OCI-LY3 (cell line): ENCODE measurements at regions not wholly inside any gene's neighbourhood (a gene's known extent, or its start where the extent isn't known, plus 50 kb on each side); places are given as distances from the start of the nearest gene placed in this dataset.

Source experiments
- CTCF ChIP-seq: fragments of 200-600, 300-600 bp; sonication (generic); IDR thresholded peaks from 2 replicates; pipeline ENCODE4 v1.5.1; 2014; ENCODE audit warnings: antibody characterized with exemption, low read length, low read depth
- EZH2phosphoT487 ChIP-seq: fragments of 200-600 bp; shearing (Covaris generic); IDR thresholded peaks from 2 replicates; pipeline ENCODE4 v1.6.1; 2018; ENCODE audit warnings: antibody characterized with exemption, mixed run types, low read depth

GRCh38 chr2:175244697-175245096 lies 63.2 kb upstream of the ATP5MC3 start:
- no peak for TF ChIP-seq CTCF
- TF ChIP-seq EZH2phosphoT487: no peak
